SK-N-SH (cell line): ENCODE measurements at regions not wholly inside any gene's neighbourhood (a gene's known extent, or its start where the extent isn't known, plus 50 kb on each side); places are given as distances from the start of the nearest gene placed in this dataset.

Source experiments
- CHD2 ChIP-seq: fragments of 150-350 bp; IDR thresholded peaks from 2 replicates; pipeline ENCODE4 v1.6.1; 2018; ENCODE audit warnings: low read length; ENCODE audit not compliant: partially characterized antibody
- POLR2AphosphoS5 ChIP-seq: IDR thresholded peaks from 2 replicates; pipeline ENCODE4 v1.6.1; 2012; ENCODE audit warnings: low read depth, low read length
- RXRA ChIP-seq: IDR thresholded peaks from 2 replicates; pipeline ENCODE4 v1.4.0; 2012; ENCODE audit warnings: low read depth, mild to moderate bottlenecking, borderline replicate concordance
- YY1 ChIP-seq: IDR thresholded peaks from 2 replicates; pipeline ENCODE4 v1.4.0; 2012; ENCODE audit warnings: low read depth, mild to moderate bottlenecking
- TF ChIP-seq, protein P1 (sequence below): IDR thresholded peaks from 2 replicates; pipeline ENCODE4 v1.4.0; 2012; ENCODE audit warnings: low read depth
- TF ChIP-seq, protein P2 (sequence below): fragments of 200-600 bp; sonication (generic); IDR thresholded peaks from 2 replicates; pipeline ENCODE4 v1.6.1; 2017; ENCODE audit warnings: antibody characterized with exemption, mild to moderate bottlenecking, moderate library complexity

DNA sequence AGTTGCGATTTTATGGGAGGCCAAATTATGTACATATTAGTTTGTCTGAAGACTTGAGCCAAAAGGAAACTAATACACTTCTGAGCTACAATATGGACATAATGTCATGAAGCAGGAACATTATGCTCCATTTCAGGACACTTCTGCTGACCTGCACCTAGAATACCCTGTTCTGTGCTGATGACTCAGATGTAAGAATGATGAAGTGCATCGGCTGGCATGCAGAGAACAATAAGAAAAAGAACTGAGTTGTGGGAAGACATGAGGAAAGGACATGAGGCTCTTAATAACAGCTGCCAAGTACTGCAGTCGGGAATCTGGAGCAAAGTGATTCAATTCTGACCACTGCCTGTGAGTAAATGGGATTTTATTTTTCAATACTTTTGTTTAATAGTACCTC is 192.9 kb upstream of the VSTM2A start:
- TF ChIP-seq POLR2AphosphoS5 (no peak), YY1 (no peak), CHD2 (no peak), RXRA (no peak)
- TF ChIP-seq, protein P1, sequence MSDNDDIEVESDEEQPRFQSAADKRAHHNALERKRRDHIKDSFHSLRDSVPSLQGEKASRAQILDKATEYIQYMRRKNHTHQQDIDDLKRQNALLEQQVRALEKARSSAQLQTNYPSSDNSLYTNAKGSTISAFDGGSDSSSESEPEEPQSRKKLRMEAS = no peak
- TF ChIP-seq, protein P2, sequence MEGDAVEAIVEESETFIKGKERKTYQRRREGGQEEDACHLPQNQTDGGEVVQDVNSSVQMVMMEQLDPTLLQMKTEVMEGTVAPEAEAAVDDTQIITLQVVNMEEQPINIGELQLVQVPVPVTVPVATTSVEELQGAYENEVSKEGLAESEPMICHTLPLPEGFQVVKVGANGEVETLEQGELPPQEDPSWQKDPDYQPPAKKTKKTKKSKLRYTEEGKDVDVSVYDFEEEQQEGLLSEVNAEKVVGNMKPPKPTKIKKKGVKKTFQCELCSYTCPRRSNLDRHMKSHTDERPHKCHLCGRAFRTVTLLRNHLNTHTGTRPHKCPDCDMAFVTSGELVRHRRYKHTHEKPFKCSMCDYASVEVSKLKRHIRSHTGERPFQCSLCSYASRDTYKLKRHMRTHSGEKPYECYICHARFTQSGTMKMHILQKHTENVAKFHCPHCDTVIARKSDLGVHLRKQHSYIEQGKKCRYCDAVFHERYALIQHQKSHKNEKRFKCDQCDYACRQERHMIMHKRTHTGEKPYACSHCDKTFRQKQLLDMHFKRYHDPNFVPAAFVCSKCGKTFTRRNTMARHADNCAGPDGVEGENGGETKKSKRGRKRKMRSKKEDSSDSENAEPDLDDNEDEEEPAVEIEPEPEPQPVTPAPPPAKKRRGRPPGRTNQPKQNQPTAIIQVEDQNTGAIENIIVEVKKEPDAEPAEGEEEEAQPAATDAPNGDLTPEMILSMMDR = no peak
